Smooth muscle cell (in vitro differentiated cells): ENCODE measurements at regions not wholly inside any gene's neighbourhood (a gene's known extent, or its start where the extent isn't known, plus 50 kb on each side); places are given as distances from the start of the nearest gene placed in this dataset.

Experiments used
- DNase-seq: peaks from one replicate; lab custom pipeline; 2025; ENCODE audit not compliant: unreplicated experiment; lab: John Stamatoyannopoulos, UW
- H2AFZ ChIP-seq: fragments of 200-600 bp; sonication (generic); 2 replicates; pipeline ENCODE4 v1.6.0; 2016; ENCODE audit warnings: antibody characterized with exemption, low read depth, mild to moderate bottlenecking
- H3F3A ChIP-seq: fragments of 200-600 bp; sonication (generic); 2 replicates; pipeline ENCODE4 v1.6.0; 2017; ENCODE audit warnings: antibody characterized with exemption, low read depth
- H3K27ac ChIP-seq: fragments of 200-600 bp; sonication (generic); 2 replicates; pipeline ENCODE4 v1.5.1; 2016; ENCODE audit warnings: low read depth, mild to moderate bottlenecking
- H3K27me3 ChIP-seq: fragments of 200-600 bp; sonication (generic); 2 replicates; pipeline ENCODE4 v1.6.1; 2016; ENCODE audit warnings: low read depth, mild to moderate bottlenecking
- H3K36me3 ChIP-seq: fragments of 200-600 bp; sonication (generic); 2 replicates; pipeline ENCODE4 v1.5.1; 2016; ENCODE audit warnings: low read depth
- H3K4me1 ChIP-seq: fragments of 200-600 bp; sonication (generic); 2 replicates; pipeline ENCODE4 v1.5.1; 2016; ENCODE audit warnings: low read depth
- H3K4me2 ChIP-seq: fragments of 200-600 bp; sonication (generic); 2 replicates; pipeline ENCODE4 v1.6.0; 2016; ENCODE audit warnings: mild to moderate bottlenecking
- H3K4me3 ChIP-seq: fragments of 200-600 bp; sonication (generic); 2 replicates; pipeline ENCODE4 v1.5.1; 2016; ENCODE audit warnings: mild to moderate bottlenecking
- H3K79me2 ChIP-seq: fragments of 200-600 bp; sonication (generic); 2 replicates; pipeline ENCODE4 v1.6.0; 2016; ENCODE audit warnings: low read depth, mild to moderate bottlenecking
- H3K9ac ChIP-seq: fragments of 200-600 bp; sonication (generic); 2 replicates; pipeline ENCODE4 v1.6.0; 2016; ENCODE audit warnings: low read depth
- H3K9me3 ChIP-seq: fragments of 200-600 bp; sonication (generic); replicated peaks from 2 replicates; pipeline ENCODE4 v1.5.1; 2016; ENCODE audit warnings: low read depth
- H4K20me1 ChIP-seq: fragments of 200-600 bp; sonication (generic); 2 replicates; pipeline ENCODE4 v1.6.0; 2016; ENCODE audit warnings: low read depth
- CTCF ChIP-seq: fragments of 200-600 bp; sonication (generic); IDR thresholded peaks from 2 replicates; pipeline ENCODE4 v1.5.1; 2017; ENCODE audit warnings: borderline replicate concordance, mild to moderate bottlenecking, antibody characterized with exemption; ENCODE audit not compliant: insufficient read depth, poor library complexity, severe bottlenecking
- WGBS: methylation state at CpG from one replicate; pipeline ENCODE4 v1.1.7; 2016; ENCODE audit warnings: low lambda C conversion rate; 5-methylcytosine and 5-hydroxymethylcytosine counted together

DNA sequence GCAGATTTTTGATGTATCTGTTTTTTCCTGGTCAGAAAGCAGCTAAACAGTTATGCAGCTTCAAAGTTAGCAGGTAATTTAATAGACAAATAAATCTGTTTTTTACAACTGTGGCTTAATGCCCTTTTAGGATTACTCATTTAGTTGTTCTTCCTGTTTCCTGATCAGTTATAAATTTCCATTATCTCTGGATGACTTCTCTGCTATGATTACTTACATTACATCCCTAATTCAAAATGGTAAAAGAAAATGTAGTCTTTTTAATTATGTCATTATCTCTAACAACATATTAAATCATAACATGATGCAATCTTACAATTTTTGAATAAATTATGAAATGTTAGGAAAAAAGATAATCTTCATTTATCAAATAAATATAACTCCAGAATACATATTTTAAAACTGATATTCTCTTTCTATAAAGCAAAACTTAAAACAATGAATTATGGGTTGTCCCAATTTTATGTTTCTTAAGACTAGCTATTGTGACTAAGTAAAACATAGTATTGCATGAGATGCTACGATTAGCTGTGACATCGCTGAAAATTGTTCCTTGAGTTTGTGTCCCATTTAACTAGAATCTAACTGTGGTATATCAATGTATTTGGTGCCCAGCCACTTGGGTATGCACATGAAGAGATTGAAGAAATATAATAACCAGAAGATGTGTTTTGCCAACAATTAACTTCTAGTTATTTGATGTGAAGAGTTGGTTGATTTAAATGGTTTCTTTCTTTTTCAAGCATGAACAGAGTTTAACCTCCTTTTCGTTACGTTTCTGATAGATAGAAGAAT lies 605.3 kb upstream of the SPRY2 start:
- Histone ChIP-seq H3K4me3 (no peak overlapping the region), H4K20me1 (no peaks in the 10 kb centered on the region), H2AFZ (no peak overlapping the region), H3K36me3 (no peaks in the 10 kb centered on the region), H3K9ac (no peak overlapping the region), H3K4me1 (peaks cover 20% of the 10 kb centered on the region), H3K9me3 (no peaks in the 10 kb centered on the region), H3K79me2 (no peaks in the 10 kb centered on the region), H3K27ac (no peak overlapping the region), H3F3A (no peaks in the 10 kb centered on the region), H3K27me3 (no peaks in the 10 kb centered on the region), H3K4me2 (no peak overlapping the region)
- 84% methylated on average over 4 of the region's 4 CpGs for WGBS
- no peak for DNase-seq
- TF ChIP-seq CTCF, result no peak

- no peaks in the 10 kb centered on the region for H3K79me2 ChIP-seq
- H2AFZ ChIP-seq, result peak overlapping the region; percentile 80
- no peaks in the 10 kb centered on the region for H3K9me3 ChIP-seq
- H3K27ac ChIP-seq, result no peak overlapping the region
- H3K27me3 ChIP-seq, result no peaks in the 10 kb centered on the region
- 20% methylated on average over 3 of the region's 3 CpGs for WGBS
- no peak overlapping the region for H3K9ac ChIP-seq
- peaks cover 20% of the 10 kb centered on the region for H3K4me1 ChIP-seq
- H3K36me3 ChIP-seq, result no peaks in the 10 kb centered on the region
- TF ChIP-seq CTCF, result no peak
- no peak for DNase-seq
- H3K4me2 ChIP-seq, result no peak overlapping the region
- H4K20me1 ChIP-seq, result no peaks in the 10 kb centered on the region
- no peak overlapping the region for H3K4me3 ChIP-seq
- H3F3A ChIP-seq, result no peaks in the 10 kb centered on the region
Measured at GRCh38 chr13:80945328-80945727, 604.4 kb upstream of the SPRY2 start.

GRCh38 chr13:80939581-80939980 lies 598.7 kb upstream of the SPRY2 start:
- no peak overlapping the region for H3K27ac ChIP-seq
- no peak for TF ChIP-seq CTCF
- peaks cover 3% of the 10 kb centered on the region for H3K4me1 ChIP-seq
- no peaks in the 10 kb centered on the region for H3K9me3 ChIP-seq
- no peak overlapping the region for H3K9ac ChIP-seq
- H2AFZ ChIP-seq, result no peak overlapping the region
- no peaks in the 10 kb centered on the region for H3K79me2 ChIP-seq
- H4K20me1 ChIP-seq, result no peaks in the 10 kb centered on the region
- no peaks in the 10 kb centered on the region for H3K27me3 ChIP-seq
- no peak overlapping the region for H3K4me3 ChIP-seq
- H3K4me2 ChIP-seq, result no peak overlapping the region
- H3F3A ChIP-seq, result no peaks in the 10 kb centered on the region
- WGBS, result 81% methylated on average over 2 of the region's 2 CpGs
- DNase-seq, result no peak
- H3K36me3 ChIP-seq, result no peaks in the 10 kb centered on the region

GRCh38 chr13:80931766-80932165 lies 590.8 kb upstream of the SPRY2 start:
- H3K4me1 ChIP-seq, result no peaks in the 10 kb centered on the region
- WGBS, result 68% methylated on average over 2 of the region's 2 CpGs
- no peak overlapping the region for H3K27ac ChIP-seq
- H3K4me2 ChIP-seq, result peak overlapping the region; percentile 18
- no peaks in the 10 kb centered on the region for H4K20me1 ChIP-seq
- TF ChIP-seq CTCF, result no peak
- H3K79me2 ChIP-seq, result no peaks in the 10 kb centered on the region
- no peak overlapping the region for H3K9ac ChIP-seq
- no peaks in the 10 kb centered on the region for H3K36me3 ChIP-seq
- H2AFZ ChIP-seq, result peak overlapping the region; percentile 63
- H3F3A ChIP-seq, result no peaks in the 10 kb centered on the region
- DNase-seq, result no peak
- no peak overlapping the region for H3K4me3 ChIP-seq
- H3K27me3 ChIP-seq, result no peaks in the 10 kb centered on the region
- no peaks in the 10 kb centered on the region for H3K9me3 ChIP-seq
